ENCODE measurements at regions not wholly inside any gene's neighbourhood (a gene's known extent, or its start where the extent isn't known, plus 50 kb on each side); places are given as distances from the start of the nearest gene placed in this dataset.

GRCh38 chr6:147749331-147749730 lies 240.8 kb downstream of the SAMD5 start:
- TF ChIP-seq SPI1 (IDR thresholded peaks at IDR 0.05; ENCODE audit: borderline replicate concordance, low read depth) (no peak), REST (IDR thresholded peaks at IDR 0.05; ENCODE audit: insufficient replicate concordance, low read depth) (no peak), CTCF (IDR thresholded peaks at IDR 0.05; ENCODE audit: insufficient read depth, low read length) (no peak), GABPA (IDR thresholded peaks at IDR 0.05; ENCODE audit: low read depth) (no peak), POLR2AphosphoS5 (IDR thresholded peaks at IDR 0.05; ENCODE audit: low read depth) (no peak)
- H3K27ac ChIP-seq (replicated peaks): no peak overlapping the region
- peaks cover 4% of the 10 kb centered on the region for H3K27me3 ChIP-seq (ENCODE audit: insufficient read depth, poor library complexity, severe bottlenecking)
- H3K4me3 ChIP-seq (replicated peaks; ENCODE audit: insufficient read depth, low read length): no peak overlapping the region
- DNase-seq (ENCODE audit: low read depth in 1 of 2, low spot score in 1 of 2): no peak

GRCh38 chr6:147750413-147750812 lies 241.9 kb downstream of the SAMD5 start:
- DNase-seq (ENCODE audit: low read depth in 1 of 2, low spot score in 1 of 2): no peak
- Histone ChIP-seq H3K4me3 (replicated peaks; ENCODE audit: insufficient read depth, low read length) (no peak overlapping the region), H3K27ac (replicated peaks) (no peak overlapping the region), H3K27me3 (ENCODE audit: insufficient read depth, poor library complexity, severe bottlenecking) (peaks cover 4% of the 10 kb centered on the region)
- TF ChIP-seq POLR2AphosphoS5 (IDR thresholded peaks at IDR 0.05; ENCODE audit: low read depth) (no peak), CTCF (IDR thresholded peaks at IDR 0.05; ENCODE audit: insufficient read depth, low read length) (no peak), REST (IDR thresholded peaks at IDR 0.05; ENCODE audit: insufficient replicate concordance, low read depth) (no peak), SPI1 (IDR thresholded peaks at IDR 0.05; ENCODE audit: borderline replicate concordance, low read depth) (no peak), GABPA (IDR thresholded peaks at IDR 0.05; ENCODE audit: low read depth) (no peak)

- Histone ChIP-seq H3K4me3 (replicated peaks; ENCODE audit: insufficient read depth, low read length) (no peak overlapping the region), H3K27ac (replicated peaks) (no peak overlapping the region), H3K27me3 (ENCODE audit: insufficient read depth, poor library complexity, severe bottlenecking) (peaks cover 4% of the 10 kb centered on the region)
- no peak for DNase-seq (ENCODE audit: low read depth in 1 of 2, low spot score in 1 of 2)
- TF ChIP-seq REST (IDR thresholded peaks at IDR 0.05; ENCODE audit: insufficient replicate concordance, low read depth) (no peak), POLR2AphosphoS5 (IDR thresholded peaks at IDR 0.05; ENCODE audit: low read depth) (no peak)
Observed at GRCh38 chr6:147751232-147751631, 242.7 kb downstream of the SAMD5 start.

All from HL-60 (cell line).